ENCODE measurements at regions not wholly inside any gene's neighbourhood (a gene's known extent, or its start where the extent isn't known, plus 50 kb on each side); places are given as distances from the start of the nearest gene placed in this dataset.
"Not testable (repeated sequence)": the region's sequence is repeated elsewhere in the genome, so short reads cannot be mapped to it uniquely, and the experiment has no call there.

DNA sequence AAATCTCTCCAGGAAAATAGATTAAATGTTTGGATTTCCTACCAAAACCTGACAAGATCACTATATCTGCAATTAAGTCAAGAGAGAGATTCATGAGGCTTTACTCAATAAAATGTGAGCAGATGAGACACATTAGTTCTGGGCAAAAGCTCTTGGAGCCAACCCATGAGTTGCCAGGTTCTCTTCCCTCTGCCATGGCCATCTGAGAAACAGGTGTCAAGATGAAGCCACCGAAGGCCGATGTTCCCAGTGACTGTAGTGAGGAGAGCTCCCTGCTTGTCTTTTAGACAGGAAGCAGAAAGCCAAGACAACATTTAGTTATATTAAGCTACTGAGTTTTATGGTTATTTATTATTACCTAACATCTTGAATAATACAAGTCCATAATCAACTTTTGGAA is 1068.7 kb downstream of the STPG2 start:
- DNase-seq (ENCODE audit: low read depth, low spot score): no peak

DNA sequence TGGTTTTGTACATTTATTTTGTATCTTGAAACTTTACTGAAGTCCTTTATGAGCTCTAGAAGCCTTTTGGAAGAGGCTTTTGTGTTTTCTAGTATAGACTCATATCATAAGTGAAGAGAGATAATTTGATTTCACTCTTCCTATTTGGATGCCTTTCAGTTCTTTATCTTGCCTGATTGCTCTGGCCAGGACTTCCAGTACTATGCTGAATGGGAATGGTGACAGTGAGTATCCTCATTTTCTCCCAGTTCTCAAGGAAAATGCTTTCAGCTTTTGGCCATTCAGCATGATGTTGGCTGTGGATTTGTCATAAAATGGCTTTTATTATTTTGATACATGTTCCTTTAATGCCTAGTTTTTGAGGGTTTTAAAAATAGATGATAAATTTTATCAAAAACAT is 1061.3 kb downstream of the STPG2 start:
- DNase-seq (ENCODE audit: low read depth, low spot score): no peak

DNA sequence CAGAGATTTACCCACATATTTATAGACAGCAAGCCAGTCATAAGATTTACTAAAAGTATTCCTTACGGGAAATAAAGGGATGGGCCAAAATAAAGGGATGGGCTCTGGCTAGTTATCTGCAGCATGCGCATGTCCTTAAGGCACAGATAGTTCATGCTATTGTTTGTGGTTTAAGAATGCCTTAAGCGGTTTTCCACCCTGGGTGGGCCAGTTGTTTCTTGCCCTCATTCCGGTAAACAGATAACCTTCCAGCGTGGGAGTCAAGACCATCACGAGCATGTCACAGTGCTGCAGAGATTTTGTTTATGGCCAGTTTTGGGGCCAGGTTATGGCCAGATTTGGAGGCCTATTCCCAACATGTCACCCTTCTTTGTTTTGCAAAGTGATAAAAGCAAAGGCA is 1046.2 kb downstream of the STPG2 start:
- not testable (repeated sequence) for DNase-seq (ENCODE audit: low read depth, low spot score)

DNA sequence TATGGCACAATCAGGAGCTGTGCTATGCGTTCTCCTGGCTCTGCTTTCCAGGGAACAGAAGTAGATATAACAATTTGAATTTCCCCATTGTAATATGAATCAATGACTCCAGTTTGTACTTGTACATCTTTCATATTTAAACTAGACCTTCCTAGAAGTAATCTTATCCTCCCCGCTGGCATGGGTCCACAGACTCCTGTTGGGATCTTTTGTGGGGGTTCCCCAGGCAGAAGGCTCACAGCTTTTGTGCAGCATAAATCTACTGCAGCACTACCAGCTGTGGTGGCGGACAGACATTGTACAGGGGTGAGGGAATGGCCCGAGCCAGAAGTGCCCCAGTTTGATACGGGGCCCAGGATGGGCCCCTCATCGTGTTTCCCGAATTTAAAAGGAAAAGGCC is 1042.1 kb downstream of the STPG2 start:
- DNase-seq (ENCODE audit: low read depth, low spot score): not testable (repeated sequence)

DNA sequence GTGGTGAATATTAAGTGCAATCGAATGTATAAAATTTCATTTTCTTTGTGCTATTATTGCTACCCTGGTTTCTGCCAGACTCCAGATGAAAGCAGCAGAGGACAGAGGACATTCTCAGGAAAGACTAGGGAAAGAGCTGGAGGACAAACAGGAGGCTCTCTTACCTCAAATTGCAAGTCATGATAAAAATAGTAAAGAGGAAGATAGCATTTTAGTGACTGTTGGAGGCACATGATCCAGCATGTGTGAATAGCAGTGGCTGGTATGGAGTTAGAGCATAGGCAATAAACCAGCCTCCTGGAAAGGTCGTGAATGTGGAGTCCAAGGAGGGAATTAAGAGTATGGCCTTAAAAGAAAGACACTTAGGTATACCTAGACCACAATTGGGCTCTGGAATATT is 1040.0 kb downstream of the STPG2 start:
- no peak for DNase-seq (ENCODE audit: low read depth, low spot score)

DNA sequence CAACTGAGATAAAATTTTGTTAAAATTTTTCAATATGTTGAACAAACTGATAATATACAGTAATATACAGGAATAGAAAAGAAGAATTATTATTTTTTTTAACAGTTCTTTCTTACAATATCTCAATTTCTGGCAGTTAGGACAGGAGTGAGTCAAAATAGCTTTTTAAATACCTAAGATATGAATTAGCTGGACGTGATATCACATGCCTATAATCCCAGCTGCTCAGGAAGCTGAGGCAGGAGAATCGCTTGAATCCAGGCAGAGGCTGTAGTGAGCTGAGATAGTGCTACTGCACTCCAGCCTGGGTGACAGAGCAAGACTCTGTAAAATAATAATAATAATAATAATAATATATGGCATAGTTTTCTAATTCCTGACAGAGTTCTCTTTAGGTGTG is 1039.3 kb downstream of the STPG2 start:
- DNase-seq (ENCODE audit: low read depth, low spot score): no peak

DNA sequence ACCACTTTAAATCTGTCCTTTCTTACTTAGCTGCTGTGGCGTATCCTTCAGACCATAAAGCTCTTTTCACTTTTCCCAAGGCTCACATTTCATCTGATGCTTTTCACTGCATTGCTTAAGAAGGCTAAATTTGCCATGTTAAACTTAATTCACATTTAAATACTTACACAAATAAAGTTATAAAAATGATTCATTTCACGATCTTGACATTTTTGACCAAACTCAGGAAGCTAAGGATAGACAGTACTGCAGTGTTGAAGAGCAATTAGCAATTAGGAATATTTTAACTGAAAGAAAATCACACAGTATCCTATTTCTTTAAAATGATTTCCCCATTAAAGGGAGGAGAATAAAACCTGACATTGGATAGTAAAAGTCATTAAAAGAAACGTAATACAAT is 1038.6 kb downstream of the STPG2 start:
- no peak for DNase-seq (ENCODE audit: low read depth, low spot score)

DNA sequence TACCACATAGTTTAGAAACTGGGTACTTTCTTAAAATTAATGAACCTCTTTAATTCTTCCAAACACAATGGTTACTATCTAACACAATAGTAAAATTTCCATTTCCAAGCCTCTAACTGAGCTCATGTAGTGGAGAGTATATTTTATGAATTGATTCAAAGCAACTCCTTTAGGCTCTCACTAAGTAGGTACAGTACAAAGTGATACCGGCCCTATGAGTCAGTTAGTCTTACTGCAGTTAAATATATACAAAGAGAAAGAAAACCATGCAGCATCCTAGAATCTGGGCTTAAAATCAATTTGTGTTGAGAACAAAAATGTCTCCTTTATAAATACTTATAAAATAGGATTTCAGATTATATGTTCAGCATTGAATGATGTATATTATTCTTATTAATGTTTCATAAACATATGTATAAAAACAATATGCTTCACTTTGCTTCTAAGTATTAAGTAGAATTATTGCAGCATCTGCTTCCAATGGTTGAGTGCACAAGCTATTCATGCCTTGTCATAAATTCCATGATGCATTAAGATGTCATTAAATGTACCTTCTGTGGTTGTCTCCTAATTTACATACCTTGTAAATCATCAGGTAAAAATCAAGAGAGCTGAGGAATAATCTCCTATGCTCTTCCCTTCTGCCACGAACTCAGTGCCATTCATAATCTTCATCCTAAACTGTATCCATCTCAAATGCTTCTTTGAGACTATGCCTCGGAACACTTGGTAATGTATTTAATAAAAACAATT is 1037.8 kb downstream of the STPG2 start:
- no peak for DNase-seq (ENCODE audit: low read depth, low spot score)

DNA sequence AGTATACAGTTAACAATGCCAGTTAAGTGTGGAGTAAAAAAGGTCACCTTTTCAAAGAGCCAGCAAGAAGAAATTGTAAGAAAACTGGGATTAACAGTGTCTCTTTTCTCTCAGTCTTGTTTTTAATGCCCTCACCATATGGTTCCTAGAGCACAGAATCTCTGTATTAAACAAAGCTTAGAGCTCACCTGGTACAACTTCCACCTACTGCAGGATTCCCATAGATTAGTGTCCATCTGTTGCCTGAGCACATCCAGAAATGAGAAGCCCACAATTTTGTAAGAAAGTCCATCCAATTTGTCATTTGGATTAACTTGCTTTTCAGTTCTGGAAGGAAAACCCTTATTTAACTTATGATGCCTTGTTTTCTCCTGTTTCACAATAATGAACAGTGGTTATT is 1037.1 kb downstream of the STPG2 start:
- DNase-seq (ENCODE audit: low read depth, low spot score): no peak

DNA sequence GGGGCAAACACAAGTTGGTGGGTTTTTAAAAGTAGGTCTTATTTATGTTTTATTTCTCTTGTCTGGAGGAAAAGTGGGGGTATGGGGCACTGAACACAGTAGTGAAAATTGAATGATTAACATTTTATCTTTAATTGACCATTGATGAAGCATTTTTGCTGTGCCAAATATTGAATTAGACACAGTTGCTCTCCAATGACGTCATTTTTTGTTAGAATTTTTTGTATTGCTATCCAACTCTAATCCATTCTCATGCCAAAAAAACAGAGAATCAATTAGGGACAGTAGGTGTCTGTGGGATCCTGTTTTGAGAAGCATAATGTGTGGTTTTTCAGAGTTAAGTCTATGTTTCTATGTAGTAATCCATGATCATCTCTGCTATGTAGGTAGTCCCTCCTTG is 1032.8 kb downstream of the STPG2 start:
- no peak for DNase-seq (ENCODE audit: low read depth, low spot score)

DNA sequence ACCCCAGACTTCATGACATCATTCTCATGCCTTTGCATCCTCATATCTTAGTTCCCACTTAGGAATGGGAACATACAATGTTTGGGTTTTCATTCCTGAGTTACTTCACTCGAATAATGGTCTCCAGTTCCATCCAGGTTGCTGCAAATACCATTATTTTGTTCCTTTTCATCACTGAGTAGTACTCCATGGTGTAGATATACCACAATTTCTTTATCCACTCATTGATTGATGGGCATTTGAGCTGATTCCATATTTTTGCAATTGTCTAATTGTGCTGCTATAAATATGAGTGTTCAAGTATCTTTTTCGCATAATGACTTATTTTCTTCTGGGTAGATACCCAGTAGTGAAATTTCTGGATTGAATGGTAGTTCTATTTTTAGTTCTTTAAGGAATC is 1026.8 kb downstream of the STPG2 start:
- DNase-seq (ENCODE audit: low read depth, low spot score): no peak

DNA sequence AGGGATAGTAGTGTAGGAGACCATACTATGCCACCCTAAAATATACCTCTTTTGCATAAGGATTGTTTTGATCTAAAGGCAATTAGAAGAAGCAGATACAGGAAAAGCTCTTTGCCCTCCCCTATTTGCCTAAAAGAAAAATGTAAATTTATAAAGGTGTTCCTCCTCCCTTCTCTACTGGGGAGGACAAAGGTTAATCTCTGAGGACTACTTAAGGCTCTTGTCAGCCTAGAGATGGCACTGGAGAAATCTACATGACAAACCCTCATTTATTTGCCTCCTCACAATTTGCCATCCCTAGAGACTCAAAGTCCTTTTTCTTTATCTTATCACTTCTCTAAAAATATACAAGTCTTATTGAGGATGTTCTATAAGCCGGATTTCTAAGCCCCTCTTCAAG is 1021.8 kb downstream of the STPG2 start:
- DNase-seq (ENCODE audit: low read depth, low spot score): no peak

DNA sequence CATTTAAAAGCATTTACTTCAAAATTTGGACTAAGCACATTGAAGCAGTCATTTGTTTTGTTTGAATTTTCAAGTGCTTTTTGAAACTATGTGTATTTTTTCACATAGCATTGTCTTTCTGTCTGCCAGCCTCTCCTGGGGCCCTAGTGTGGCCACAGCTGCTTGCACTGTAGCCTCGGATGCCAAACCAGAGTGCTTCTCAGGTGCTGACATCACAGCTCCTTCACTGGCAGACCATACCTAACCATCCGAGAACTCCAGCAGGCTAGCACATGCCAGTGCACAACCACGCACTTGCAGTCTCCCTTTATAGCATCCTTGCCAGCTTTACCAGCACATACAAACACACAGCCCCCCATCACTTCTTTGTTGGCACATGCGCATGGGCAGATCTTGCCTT is 1019.7 kb downstream of the STPG2 start:
- DNase-seq (ENCODE audit: low read depth, low spot score): no peak

DNA sequence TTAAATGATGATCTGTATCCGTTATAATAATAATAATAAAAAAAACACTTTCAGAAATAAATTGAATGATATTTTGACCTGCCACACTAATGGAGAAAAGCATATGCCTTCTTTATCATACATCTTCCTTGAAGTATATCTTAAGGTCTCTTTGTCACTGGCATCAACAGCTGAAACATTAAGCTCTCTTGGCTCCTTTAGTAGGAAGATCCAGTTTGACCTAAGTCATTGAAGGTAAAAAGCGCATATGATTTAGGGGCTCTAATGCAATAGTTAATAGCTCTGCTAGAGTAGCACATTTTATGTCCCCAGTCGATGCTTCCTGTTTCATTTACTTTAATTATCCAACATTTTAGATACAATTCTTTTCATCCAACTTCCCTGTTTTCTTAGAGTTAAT is 1010.8 kb downstream of the STPG2 start:
- DNase-seq (ENCODE audit: low read depth, low spot score): no peak

DNA sequence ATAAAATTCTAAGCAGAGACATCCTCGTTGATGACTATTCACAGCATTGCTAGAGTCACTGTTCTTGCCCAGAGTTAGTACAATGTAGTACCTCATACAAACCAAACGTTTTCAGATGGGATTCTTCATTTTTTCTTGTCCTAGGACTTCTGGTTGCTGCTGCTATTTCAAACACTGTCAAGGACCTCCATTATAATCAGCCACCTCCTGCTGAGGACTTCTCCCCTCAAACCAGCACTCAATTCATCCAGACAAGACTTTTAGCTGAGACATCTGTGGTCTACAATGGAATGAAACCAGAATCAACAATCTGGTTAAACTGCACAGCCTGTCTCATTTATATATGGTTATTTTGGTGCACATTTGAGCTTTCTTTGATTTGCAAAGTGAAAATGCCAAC is 1008.8 kb downstream of the STPG2 start:
- no peak for DNase-seq (ENCODE audit: low read depth, low spot score)

DNA sequence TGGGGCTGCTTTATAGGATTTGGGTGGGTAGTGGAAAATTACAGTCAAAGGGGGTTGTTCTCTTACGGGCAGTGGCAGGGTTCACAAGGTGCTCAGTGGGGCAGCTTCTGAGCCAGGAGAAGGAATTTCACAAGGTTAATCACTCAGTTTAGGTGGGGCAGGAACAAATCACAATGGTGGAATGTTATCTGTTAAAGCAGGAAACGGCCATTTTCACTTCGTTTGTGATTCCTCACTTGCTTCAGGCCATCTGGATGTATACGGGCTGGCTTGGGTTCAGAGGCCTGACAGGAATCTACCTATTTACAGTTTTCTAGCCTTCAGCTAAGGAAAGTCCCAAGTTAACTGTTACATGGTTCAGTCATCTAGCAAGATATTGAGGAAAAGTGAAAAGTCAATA is 1003.5 kb downstream of the STPG2 start:
- DNase-seq (ENCODE audit: low read depth, low spot score): no peak

DNA sequence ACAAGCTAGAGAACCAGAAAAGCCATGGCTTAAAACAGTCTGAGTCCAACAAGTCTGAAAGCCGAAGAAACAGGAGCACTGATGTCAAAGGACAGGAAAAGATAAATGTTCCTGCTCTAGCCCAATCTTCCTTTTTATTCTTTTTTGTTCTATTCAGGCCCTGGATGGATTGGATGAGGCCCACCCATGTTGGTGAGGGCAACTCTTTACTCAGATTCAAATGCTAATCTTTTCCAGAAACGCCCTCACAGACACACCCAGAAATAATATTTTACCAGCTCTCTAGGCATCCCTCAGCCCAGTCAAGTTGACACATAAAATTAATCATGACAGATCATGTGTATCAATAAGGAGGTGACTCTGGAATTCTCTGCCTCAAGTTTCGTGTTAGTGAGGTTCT is 1002.7 kb downstream of the STPG2 start:
- no peak for DNase-seq (ENCODE audit: low read depth, low spot score)

DNA sequence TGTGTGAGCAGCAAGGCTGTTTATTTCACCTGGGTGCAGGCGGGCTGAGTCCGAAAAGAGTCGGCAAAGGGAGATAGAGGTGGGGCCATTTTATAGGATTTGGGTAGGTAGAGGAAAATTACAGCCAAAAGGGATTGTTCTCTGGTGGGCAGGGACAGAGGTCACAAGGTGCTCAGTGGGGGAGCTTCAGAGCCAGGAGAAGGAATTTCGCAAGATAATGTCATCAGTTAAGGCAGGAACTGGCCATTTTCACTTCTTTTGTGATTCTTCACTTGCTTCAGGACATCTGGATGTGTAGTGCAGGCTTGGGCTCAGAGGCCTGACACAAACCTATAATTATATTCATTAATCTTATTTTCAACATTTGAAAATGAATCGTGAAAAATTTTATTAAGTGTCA is 1001.9 kb downstream of the STPG2 start:
- not testable (repeated sequence) for DNase-seq (ENCODE audit: low read depth, low spot score)

DNA sequence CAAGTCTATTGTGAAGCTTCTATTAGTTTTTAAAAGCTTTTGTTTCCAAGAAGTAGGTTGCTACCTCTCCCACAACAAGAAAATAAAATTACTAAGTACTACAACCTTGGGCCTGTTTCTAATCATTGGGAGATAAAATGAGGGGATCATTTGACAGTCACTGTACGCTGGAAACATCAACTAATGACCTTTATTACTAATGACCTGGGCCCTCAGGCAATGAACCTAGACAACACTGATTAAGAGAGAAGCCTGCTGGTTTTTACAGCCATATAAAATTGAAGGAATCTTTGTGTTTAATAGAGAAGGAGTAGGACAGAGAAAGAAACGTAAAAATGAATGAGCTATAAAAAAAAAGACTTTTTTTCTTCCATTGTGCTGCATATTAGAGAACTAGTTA is 1000.9 kb downstream of the STPG2 start:
- DNase-seq (ENCODE audit: low read depth, low spot score): no peak

DNA sequence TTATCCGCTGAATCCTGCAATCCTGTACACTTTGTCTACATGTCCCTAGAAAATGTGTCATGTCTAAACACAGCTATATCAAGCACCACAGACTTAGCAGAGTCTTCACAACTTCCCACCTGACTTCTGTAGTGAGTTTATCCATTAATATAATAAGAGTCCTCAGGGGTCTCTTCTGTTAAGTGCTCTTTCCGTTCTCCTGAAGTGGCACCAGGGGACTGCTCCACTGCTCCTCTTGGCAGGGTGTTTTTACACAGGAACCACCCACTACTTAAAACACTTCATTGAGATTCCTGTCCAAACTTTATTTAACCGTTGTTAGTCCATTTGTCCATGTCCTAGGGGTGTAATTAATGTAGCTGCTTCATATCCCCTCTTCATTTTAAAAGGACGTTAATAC is 1000.4 kb downstream of the STPG2 start:
- DNase-seq (ENCODE audit: low read depth, low spot score): no peak

DNA sequence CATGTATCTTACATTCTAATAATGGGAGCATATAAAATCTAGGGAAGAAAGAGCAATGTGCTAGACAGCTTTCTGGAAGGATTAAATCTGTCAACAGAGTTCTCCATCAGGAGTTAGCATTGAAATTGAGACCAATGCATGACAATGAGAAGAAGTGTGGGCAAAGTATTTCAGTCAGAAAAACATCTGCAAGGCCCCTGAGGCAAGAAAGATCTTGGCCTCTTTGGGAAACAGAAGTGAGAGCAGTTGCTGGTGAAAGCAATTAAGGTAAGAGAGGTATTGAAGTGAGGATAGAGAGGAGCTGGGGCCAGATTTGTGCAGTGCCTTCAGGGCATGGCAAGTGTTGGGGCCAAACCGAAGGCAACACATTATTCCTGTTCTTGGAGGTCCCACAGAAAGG is 999.1 kb downstream of the STPG2 start:
- DNase-seq (ENCODE audit: low read depth, low spot score): no peak

DNA sequence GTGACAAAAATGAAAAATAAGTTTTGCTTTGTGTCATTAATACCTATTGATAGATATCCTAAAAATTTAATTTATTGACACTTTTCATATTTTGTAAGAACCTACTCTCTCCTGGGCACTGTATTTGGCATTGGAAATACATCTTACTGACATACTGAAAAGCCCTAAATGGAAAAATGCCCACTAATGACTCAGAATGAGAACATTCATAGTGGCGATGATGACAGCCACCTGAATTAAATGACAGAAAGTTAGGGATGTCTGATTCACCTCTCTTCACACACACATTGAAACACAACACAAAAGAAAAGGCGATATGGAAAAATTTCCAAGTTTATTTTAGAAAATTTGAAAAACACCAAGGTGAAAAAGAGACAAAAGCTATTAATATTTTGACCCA is 992.3 kb downstream of the STPG2 start:
- DNase-seq (ENCODE audit: low read depth, low spot score): no peak

DNA sequence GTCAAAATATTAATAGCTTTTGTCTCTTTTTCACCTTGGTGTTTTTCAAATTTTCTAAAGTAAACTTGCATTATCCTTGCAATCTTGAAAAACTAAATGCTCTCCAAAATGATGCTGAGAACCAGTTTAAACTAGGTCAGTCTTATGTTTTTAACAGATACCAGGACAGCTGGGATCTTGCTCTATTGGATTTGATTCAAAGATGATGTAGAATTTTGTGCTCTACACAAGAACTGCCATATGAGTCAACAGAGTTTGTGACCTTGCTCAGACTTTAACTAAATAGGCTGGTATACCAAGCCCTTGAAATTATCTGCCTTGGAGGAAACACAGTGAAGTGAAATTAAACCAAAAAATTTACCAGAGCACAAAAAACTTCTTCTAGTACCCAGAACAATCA is 991.1 kb downstream of the STPG2 start:
- DNase-seq (ENCODE audit: low read depth, low spot score): no peak

DNA sequence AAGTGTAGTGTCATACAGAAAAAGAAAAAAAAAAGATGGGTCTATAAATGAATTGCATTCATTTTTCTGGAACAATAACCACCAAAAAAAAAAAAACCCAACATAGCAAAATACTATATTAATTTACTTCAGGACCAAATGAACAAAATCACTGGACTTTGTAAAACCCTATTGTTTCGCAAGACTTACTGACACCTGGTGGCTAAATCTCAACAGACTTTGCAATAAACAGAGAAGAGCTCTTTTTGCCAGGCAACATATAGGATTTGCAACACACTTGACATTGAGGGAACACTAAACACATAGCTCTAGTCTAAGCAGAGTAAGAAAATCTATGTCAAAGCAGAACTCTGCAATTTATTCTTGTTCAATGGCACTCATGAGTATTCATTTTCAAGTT is 990.2 kb downstream of the STPG2 start:
- no peak for DNase-seq (ENCODE audit: low read depth, low spot score)
